ENCODE measurements at regions not wholly inside any gene's neighbourhood (a gene's known extent, or its start where the extent isn't known, plus 50 kb on each side); places are given as distances from the start of the nearest gene placed in this dataset.

DNA sequence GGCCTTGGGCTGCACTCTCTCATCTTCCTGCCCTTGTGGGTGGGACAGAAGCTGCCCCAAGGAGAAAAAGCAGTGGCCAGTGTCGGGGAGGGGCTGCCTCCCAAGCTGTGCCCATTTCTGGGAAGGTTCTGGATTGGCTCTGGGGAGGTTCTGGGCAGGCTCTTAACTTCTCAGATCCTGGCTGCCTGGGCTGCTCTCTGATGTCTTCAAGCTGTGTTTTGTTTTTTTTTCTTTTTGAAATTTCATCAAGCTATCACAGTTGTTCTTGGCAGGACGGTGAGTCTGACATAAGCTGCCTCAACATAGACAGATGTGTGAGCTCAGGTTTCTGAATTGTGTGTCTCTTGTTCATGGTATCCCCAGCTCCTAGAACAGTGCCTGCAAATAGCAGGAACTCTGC is 1032.0 kb downstream of the BRD1 start:
- Histone ChIP-seq H3K9me3 (ENCODE audit: control insufficient read depth in 2 of 2, low read length in 2 of 2) (no peaks in the 10 kb centered on the region), H3K4me1 (ENCODE audit: control insufficient read depth, insufficient read depth, low read length, poor library complexity, severe bottlenecking) (no peaks in the 10 kb centered on the region), H3K36me3 (ENCODE audit: control insufficient read depth, insufficient read depth, low read length) (no peaks in the 10 kb centered on the region), H3K27ac (ENCODE audit: insufficient read depth, low read length, poor library complexity, severe bottlenecking) (no peak overlapping the region), H3K4me3 (ENCODE audit: low read depth, low read length) (no peak overlapping the region), H3K27me3 (ENCODE audit: control insufficient read depth, insufficient read depth, low read length) (no peaks in the 10 kb centered on the region)
- no peak for ATAC-seq (ENCODE audit: low read depth in 2 of 2)
- H3K27ac Mint-ChIP-seq = no peak overlapping the region
- no peak for DNase-seq
- no peaks in the 10 kb centered on the region for H3K36me3 Mint-ChIP-seq
- no peaks in the 10 kb centered on the region for H3K4me1 Mint-ChIP-seq
- H3K4me3 Mint-ChIP-seq = no peak overlapping the region
- peaks cover 0 to 5% (median 0%) of the 10 kb centered on the region in 7 donors for H3K9me3 Mint-ChIP-seq
- H3K27me3 Mint-ChIP-seq = no peaks in the 10 kb centered on the region

DNA sequence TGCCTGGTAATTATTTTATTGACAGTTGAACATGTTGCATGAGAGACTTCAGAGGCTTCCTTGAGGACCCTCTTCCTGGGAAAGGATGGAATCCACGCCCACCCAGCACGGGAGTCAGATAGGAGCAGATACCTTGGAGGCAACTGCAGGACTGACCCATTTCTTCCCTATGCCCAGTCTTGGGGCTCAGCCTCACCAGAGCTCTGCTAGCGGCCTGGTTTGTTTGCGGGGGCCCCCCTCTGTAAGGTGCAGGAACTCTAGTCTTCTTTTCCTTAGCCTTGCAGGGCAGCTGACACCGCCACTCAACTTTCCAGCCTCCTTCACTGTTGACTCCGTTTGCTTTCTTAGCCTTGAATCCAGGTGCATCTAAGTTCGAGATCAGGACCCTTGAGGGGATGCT is 1032.8 kb downstream of the BRD1 start:
- no peaks in the 10 kb centered on the region for H3K27me3 ChIP-seq (ENCODE audit: control insufficient read depth, insufficient read depth, low read length)
- no peaks in the 10 kb centered on the region for H3K27me3 Mint-ChIP-seq
- H3K9me3 Mint-ChIP-seq = peaks cover 0 to 5% (median 0%) of the 10 kb centered on the region in 7 donors
- no peak overlapping the region for H3K27ac Mint-ChIP-seq
- no peaks in the 10 kb centered on the region for H3K36me3 ChIP-seq (ENCODE audit: control insufficient read depth, insufficient read depth, low read length)
- ATAC-seq (ENCODE audit: low read depth in 2 of 2) (no peak), DNase-seq (no peak)
- H3K4me3 ChIP-seq (ENCODE audit: low read depth, low read length) = no peak overlapping the region
- H3K4me1 Mint-ChIP-seq = no peaks in the 10 kb centered on the region
- H3K36me3 Mint-ChIP-seq = no peaks in the 10 kb centered on the region
- H3K4me1 ChIP-seq (ENCODE audit: control insufficient read depth, insufficient read depth, low read length, poor library complexity, severe bottlenecking) = no peaks in the 10 kb centered on the region
- no peak overlapping the region for H3K4me3 Mint-ChIP-seq
- no peak overlapping the region for H3K27ac ChIP-seq (ENCODE audit: insufficient read depth, low read length, poor library complexity, severe bottlenecking)
- no peaks in the 10 kb centered on the region for H3K9me3 ChIP-seq (ENCODE audit: control insufficient read depth in 2 of 2, low read length in 2 of 2)

DNA sequence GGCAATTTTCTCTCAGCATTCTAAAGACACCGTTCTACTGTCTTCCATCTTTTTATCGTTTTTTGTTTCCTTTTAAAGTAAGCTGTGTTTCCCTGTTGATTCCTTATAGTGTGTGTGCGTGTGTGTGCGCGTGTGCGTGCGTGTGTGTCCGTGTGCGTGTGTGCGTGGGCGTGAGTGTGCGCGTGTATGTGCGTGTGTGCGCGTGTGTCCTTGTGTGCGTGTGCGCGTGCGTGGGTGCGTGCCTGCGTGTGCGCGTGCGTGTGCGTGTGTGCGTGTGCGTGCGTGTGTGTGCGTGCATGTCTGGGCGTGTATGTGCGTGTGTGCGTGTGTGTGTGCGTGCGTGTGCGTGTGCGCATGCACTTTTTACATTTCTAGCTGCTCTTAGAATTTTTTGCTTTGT is 1033.7 kb downstream of the BRD1 start:
- Mint-ChIP-seq H3K27ac (no peak overlapping the region), H3K4me1 (no peaks in the 10 kb centered on the region), H3K9me3 (peaks cover 0 to 5% (median 0%) of the 10 kb centered on the region in 7 donors), H3K36me3 (no peaks in the 10 kb centered on the region), H3K4me3 (no peak overlapping the region), H3K27me3 (no peaks in the 10 kb centered on the region)
- no peak overlapping the region for H3K27ac ChIP-seq (ENCODE audit: insufficient read depth, low read length, poor library complexity, severe bottlenecking)
- no peaks in the 10 kb centered on the region for H3K9me3 ChIP-seq (ENCODE audit: control insufficient read depth in 2 of 2, low read length in 2 of 2)
- H3K27me3 ChIP-seq (ENCODE audit: control insufficient read depth, insufficient read depth, low read length) = no peaks in the 10 kb centered on the region
- no peak overlapping the region for H3K4me3 ChIP-seq (ENCODE audit: low read depth, low read length)
- H3K36me3 ChIP-seq (ENCODE audit: control insufficient read depth, insufficient read depth, low read length) = no peaks in the 10 kb centered on the region
- DNase-seq = no peak
- no peaks in the 10 kb centered on the region for H3K4me1 ChIP-seq (ENCODE audit: control insufficient read depth, insufficient read depth, low read length, poor library complexity, severe bottlenecking)
- no peak for ATAC-seq (ENCODE audit: low read depth in 2 of 2)

DNA sequence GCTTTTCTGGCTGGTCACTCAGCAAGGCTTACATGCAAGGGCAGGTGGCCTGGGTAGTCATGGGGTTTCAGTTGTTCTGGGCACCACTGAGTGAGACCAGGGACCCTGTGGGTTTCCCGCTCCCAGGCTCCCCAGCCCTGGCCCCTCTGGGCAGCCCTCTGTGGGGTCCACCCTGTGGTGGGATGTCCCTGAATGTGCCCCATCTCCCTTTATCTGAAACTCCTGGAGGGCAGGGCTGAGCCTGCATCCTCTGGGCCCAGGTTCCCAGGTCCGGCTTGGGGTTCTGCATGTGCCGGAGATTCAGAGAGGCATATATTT is 1041.0 kb downstream of the BRD1 start:
- no peak overlapping the region for H3K4me3 Mint-ChIP-seq
- H3K27me3 ChIP-seq (ENCODE audit: control insufficient read depth, insufficient read depth, low read length) = no peaks in the 10 kb centered on the region
- H3K4me1 Mint-ChIP-seq = no peaks in the 10 kb centered on the region
- DNase-seq (no peak), ATAC-seq (ENCODE audit: low read depth in 2 of 2) (no peak)
- no peak overlapping the region for H3K4me3 ChIP-seq (ENCODE audit: low read depth, low read length)
- no peaks in the 10 kb centered on the region for H3K27me3 Mint-ChIP-seq
- H3K9me3 Mint-ChIP-seq = no peaks in the 10 kb centered on the region
- no peaks in the 10 kb centered on the region for H3K36me3 ChIP-seq (ENCODE audit: control insufficient read depth, insufficient read depth, low read length)
- no peaks in the 10 kb centered on the region for H3K36me3 Mint-ChIP-seq
- no peaks in the 10 kb centered on the region for H3K9me3 ChIP-seq (ENCODE audit: control insufficient read depth in 2 of 2, low read length in 2 of 2)
- no peak overlapping the region for H3K27ac Mint-ChIP-seq
- no peaks in the 10 kb centered on the region for H3K4me1 ChIP-seq (ENCODE audit: control insufficient read depth, insufficient read depth, low read length, poor library complexity, severe bottlenecking)
- no peak overlapping the region for H3K27ac ChIP-seq (ENCODE audit: insufficient read depth, low read length, poor library complexity, severe bottlenecking)

DNA sequence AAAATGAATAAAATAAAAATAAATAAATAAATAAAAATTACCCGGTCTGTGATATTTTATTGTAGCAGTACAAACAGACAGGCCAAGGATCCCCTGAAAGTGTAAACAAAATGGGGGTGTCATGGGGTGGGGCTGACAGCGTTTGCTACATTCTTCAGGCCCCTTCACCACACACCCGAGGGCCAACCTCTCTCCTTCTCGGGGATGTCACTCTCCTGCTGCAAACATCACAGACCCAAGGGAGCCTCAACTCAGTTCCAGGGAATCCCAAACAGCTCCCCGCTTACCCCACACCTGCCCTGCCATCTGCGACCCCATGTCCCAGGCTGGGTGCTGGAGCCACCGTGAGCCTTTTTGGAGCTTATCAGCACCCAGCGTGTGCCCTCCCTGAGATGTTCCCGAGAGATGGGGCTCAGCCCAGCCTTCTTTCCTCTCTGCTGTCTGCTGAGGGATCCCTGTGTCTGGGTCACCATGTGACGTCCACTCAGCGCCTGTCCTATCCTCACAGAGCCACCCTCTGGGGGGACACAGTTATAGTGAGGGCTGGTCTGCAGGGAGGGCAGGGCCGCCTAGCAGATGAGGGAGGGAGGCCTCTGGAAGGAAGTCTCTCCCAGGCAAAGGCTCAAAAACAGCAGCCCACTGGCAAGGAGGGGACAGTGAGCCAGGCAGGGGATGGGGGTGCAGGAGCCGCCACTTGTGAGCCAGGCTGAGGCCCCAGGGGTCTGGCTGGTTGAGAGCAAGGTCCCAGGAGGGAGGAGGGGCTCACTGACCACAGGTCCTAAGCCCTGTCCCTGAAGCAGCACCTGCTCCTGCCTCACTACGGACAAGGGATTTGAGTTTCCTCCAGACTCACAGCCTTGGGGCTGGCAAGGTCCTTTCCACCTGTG is 1041.6 kb downstream of the BRD1 start:
- H3K27ac Mint-ChIP-seq = no peak overlapping the region
- no peak for DNase-seq
- no peaks in the 10 kb centered on the region for H3K36me3 Mint-ChIP-seq

DNA sequence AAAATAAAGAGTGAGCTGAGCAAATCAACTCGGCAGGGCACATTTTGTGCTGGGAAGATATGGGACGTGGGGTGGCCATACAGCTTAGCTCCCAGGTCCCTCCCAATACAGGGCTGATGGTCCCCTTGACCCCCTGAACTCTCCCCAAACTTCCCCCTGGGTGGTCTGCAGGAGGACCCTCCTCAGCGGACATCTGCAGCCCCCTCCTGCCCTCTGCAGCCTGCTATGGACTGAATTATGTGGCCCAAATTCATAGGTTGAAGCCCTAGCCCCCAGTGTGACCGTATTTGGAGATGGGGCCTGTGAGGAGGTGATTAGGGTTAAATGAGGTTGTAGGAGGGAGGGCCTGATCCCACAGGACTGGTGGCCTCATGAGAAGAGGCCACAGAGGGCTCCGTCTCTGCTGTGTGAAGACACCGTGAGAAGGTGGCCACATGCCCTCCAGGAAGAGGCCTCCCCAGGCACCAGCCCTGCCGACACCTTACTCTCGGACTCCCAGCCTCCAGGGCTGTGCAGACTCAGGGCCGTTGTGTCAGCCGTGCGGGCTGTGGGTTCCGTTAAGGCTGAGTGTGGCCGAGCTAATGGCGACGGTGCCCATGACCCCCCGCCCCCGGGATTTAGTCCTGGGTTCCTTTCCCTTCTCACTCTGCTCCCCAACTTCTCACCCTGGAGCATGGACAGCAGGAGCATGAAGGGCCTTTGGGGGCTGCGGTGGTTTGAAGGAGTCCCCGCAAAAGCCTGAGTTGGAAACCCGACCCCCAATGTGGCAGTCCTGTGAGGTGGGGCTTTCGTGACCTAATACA is 1042.8 kb downstream of the BRD1 start:
- DNase-seq = no peak

More for the DNA sequence above, 1041.6 kb downstream of the BRD1 start:
- no peak overlapping the region for H3K4me3 ChIP-seq (ENCODE audit: low read depth, low read length)
- no peaks in the 10 kb centered on the region for H3K4me1 ChIP-seq (ENCODE audit: control insufficient read depth, insufficient read depth, low read length, poor library complexity, severe bottlenecking)
- H3K27ac ChIP-seq (ENCODE audit: insufficient read depth, low read length, poor library complexity, severe bottlenecking) = no peak overlapping the region
- H3K9me3 Mint-ChIP-seq = no peaks in the 10 kb centered on the region
- no peaks in the 10 kb centered on the region for H3K27me3 ChIP-seq (ENCODE audit: control insufficient read depth, insufficient read depth, low read length)
- H3K9me3 ChIP-seq (ENCODE audit: control insufficient read depth in 2 of 2, low read length in 2 of 2) = no peaks in the 10 kb centered on the region
- no peaks in the 10 kb centered on the region for H3K36me3 ChIP-seq (ENCODE audit: control insufficient read depth, insufficient read depth, low read length)
- H3K4me1 Mint-ChIP-seq = no peaks in the 10 kb centered on the region
- no peaks in the 10 kb centered on the region for H3K27me3 Mint-ChIP-seq
- H3K4me3 Mint-ChIP-seq = no peak overlapping the region
- ATAC-seq (ENCODE audit: low read depth in 2 of 2) = no peak

DNA sequence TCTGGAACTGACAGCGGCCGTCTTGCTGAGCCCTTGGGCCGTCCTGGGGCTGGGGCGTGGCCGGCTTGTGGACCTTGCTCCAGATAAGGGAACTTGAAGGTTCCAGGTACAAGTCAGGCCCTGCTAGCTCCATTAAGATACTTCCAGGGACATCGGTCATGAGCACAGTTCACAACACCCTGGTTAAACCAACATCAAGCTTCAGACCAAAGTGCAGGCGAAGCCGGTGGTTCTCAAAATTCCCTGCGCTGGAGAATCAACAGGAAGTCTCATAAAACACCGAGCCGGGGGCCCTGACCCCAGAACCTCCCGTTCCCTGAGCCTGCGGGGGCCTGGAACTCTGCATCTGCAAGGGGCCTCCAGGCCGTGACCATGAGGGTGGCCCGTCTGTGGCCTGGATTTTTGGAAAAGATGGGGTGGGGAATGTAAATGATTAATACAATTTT is 1043.8 kb downstream of the BRD1 start:
- H3K27me3 ChIP-seq (ENCODE audit: control insufficient read depth, insufficient read depth, low read length) = no peaks in the 10 kb centered on the region
- no peak for DNase-seq
- no peaks in the 10 kb centered on the region for H3K36me3 Mint-ChIP-seq

More for the DNA sequence above, 1042.8 kb downstream of the BRD1 start:
- H3K4me1 Mint-ChIP-seq = no peaks in the 10 kb centered on the region
- no peaks in the 10 kb centered on the region for H3K27me3 ChIP-seq (ENCODE audit: control insufficient read depth, insufficient read depth, low read length)
- H3K27ac Mint-ChIP-seq = no peak overlapping the region
- ATAC-seq (ENCODE audit: low read depth in 2 of 2) = no peak
- H3K36me3 Mint-ChIP-seq = no peaks in the 10 kb centered on the region
- no peaks in the 10 kb centered on the region for H3K27me3 Mint-ChIP-seq
- no peak overlapping the region for H3K4me3 ChIP-seq (ENCODE audit: low read depth, low read length)
- no peak overlapping the region for H3K27ac ChIP-seq (ENCODE audit: insufficient read depth, low read length, poor library complexity, severe bottlenecking)
- no peaks in the 10 kb centered on the region for H3K36me3 ChIP-seq (ENCODE audit: control insufficient read depth, insufficient read depth, low read length)
- H3K4me3 Mint-ChIP-seq = no peak overlapping the region
- H3K9me3 ChIP-seq (ENCODE audit: control insufficient read depth in 2 of 2, low read length in 2 of 2) = no peaks in the 10 kb centered on the region
- no peaks in the 10 kb centered on the region for H3K9me3 Mint-ChIP-seq
- no peaks in the 10 kb centered on the region for H3K4me1 ChIP-seq (ENCODE audit: control insufficient read depth, insufficient read depth, low read length, poor library complexity, severe bottlenecking)

More for the DNA sequence above, 1043.8 kb downstream of the BRD1 start:
- Histone ChIP-seq H3K36me3 (ENCODE audit: control insufficient read depth, insufficient read depth, low read length) (no peaks in the 10 kb centered on the region), H3K9me3 (ENCODE audit: control insufficient read depth in 2 of 2, low read length in 2 of 2) (no peaks in the 10 kb centered on the region), H3K4me1 (ENCODE audit: control insufficient read depth, insufficient read depth, low read length, poor library complexity, severe bottlenecking) (no peaks in the 10 kb centered on the region), H3K4me3 (ENCODE audit: low read depth, low read length) (no peak overlapping the region), H3K27ac (ENCODE audit: insufficient read depth, low read length, poor library complexity, severe bottlenecking) (no peak overlapping the region)
- H3K9me3 Mint-ChIP-seq = no peaks in the 10 kb centered on the region
- no peaks in the 10 kb centered on the region for H3K4me1 Mint-ChIP-seq
- H3K27me3 Mint-ChIP-seq = no peaks in the 10 kb centered on the region
- no peak for ATAC-seq (ENCODE audit: low read depth in 2 of 2)
- H3K27ac Mint-ChIP-seq = no peak overlapping the region
- no peak overlapping the region for H3K4me3 Mint-ChIP-seq
